Subcutaneous abdominal adipose tissue (tissue), 5 donors: ENCODE measurements at regions not wholly inside any gene's neighbourhood (a gene's known extent, or its start where the extent isn't known, plus 50 kb on each side); places are given as distances from the start of the nearest gene placed in this dataset.

ENCODE experiments used
- H3K27ac ChIP-seq: one replicate; pipeline ENCODE4 v1.7.0; 2013; ENCODE audit warnings: low read depth, mild to moderate bottlenecking, inconsistent platforms, low read length, moderate library complexity
- H3K27me3 ChIP-seq, 5 donors: one replicate each; pipeline ENCODE4 v1.7.0; 2013; ENCODE audit warnings: low read length in 5 of 5, inconsistent platforms in 1 of 5; ENCODE audit not compliant: control insufficient read depth in 5 of 5, insufficient read depth in 4 of 5
- H3K36me3 ChIP-seq, 5 donors: one replicate each; pipeline ENCODE4 v1.7.0; 2013; ENCODE audit warnings: low read length in 5 of 5; ENCODE audit not compliant: control insufficient read depth in 5 of 5, insufficient read depth in 5 of 5
- H3K4me1 ChIP-seq, 5 donors: one replicate each; pipeline ENCODE4 v1.7.0; 2013; ENCODE audit warnings: low read length in 5 of 5, mild to moderate bottlenecking in 3 of 5, moderate library complexity in 1 of 5; ENCODE audit not compliant: control insufficient read depth in 5 of 5, insufficient read depth in 5 of 5
- H3K4me3 ChIP-seq, 5 donors: one replicate each; pipeline ENCODE4 v1.7.0; 2013; ENCODE audit warnings: low read length in 5 of 5, low read depth in 1 of 5
- H3K9ac ChIP-seq, 5 donors: one replicate each; pipeline ENCODE4 v1.7.0; 2013; ENCODE audit warnings: low read length in 5 of 5, mild to moderate bottlenecking in 4 of 5, moderate library complexity in 3 of 5
- H3K9me3 ChIP-seq, 5 donors: one replicate each; pipeline ENCODE4 v1.7.0; 2013; ENCODE audit warnings: low read length in 5 of 5; ENCODE audit not compliant: control insufficient read depth in 5 of 5
- donor health status: healthy.
- donor health status: healthy.
- donor health status: healthy.
- donor health status: healthy.
- donor health status: healthy.

DNA sequence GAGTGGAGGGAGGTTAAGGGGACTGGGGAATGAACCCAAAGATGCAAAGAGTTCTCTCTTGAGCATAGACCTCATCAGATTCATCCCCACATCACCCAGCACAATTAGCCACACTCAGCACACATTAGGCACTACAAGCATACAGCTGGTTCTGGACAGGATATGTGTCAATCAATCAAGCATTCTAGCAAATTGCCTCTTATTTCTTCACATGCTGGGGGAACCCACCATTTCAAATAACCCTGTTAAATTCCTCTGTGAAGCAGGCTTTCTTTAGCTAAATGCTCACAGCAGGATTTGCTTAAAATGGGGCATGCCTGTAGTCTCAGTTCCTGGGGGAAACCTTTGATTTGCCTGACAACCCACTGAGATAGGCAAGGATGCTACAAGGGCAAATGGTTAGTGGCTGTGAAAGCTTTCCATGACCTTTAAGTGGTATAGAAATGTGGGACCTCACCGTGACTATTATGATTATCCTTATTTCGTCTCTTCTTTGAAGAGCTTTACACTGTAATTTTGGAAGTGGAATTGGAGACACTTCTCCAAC lies 193.4 kb upstream of the ZMIZ1 start:
- Histone ChIP-seq H3K27me3 (peaks cover 0 to 10% (median 0%) of the 10 kb centered on the region in 5 donors), H3K4me3 (no peak overlapping the region), H3K9me3 (peaks cover 0 to 9% (median 5%) of the 10 kb centered on the region in 5 donors), H3K9ac (no peak overlapping the region), H3K27ac (no peak overlapping the region), H3K36me3 (no peaks in the 10 kb centered on the region), H3K4me1 (peaks cover 0 to 9% (median 0%) of the 10 kb centered on the region in 5 donors)

DNA sequence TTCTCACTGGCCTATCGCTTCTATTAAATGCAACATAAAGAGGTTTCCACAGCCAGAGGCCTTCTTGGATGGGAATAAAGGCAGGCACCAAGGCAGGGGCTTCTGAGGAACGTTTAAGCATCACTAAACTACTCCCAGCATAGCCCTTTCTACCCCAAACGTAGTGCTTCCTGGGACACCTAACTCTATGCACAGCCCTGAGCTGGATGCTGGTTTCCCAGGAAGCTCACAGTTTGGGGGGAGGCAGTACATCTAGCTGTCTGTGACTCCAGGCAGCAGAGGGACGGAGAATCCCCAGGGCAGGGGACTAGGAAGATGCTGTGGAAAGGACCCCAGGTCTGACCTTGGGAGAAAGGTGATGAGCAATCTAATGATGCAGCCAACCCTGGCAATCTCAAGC lies 192.8 kb upstream of the ZMIZ1 start:
- H3K36me3 ChIP-seq: no peaks in the 10 kb centered on the region
- H3K27ac ChIP-seq: no peak overlapping the region
- H3K9me3 ChIP-seq: peaks cover 0 to 9% (median 5%) of the 10 kb centered on the region in 5 donors
- peaks cover 0 to 9% (median 0%) of the 10 kb centered on the region in 5 donors for H3K27me3 ChIP-seq
- H3K9ac ChIP-seq: no peak overlapping the region
- peaks cover 0 to 9% (median 0%) of the 10 kb centered on the region in 5 donors for H3K4me1 ChIP-seq
- H3K4me3 ChIP-seq: no peak overlapping the region

DNA sequence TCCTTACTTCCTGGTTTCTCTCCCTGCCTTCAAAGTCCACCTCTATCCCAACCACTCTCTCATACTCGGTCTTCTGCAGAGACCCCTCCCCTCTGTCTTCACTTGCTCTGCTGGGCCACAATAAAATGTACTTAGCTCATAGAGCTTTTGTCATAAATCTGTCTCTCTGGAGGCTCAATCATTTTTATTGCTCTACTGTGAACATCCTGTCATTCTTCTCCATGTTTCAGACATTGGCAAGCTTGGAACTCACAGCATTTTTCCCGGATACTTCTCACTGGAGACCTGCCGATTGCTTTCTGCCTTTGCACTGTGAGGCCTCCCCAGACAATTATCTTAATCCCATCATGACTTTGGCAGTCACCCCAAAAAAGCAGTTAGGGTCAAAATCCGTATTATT lies 192.3 kb upstream of the ZMIZ1 start:
- Histone ChIP-seq H3K4me3 (no peak overlapping the region), H3K4me1 (peaks cover 0 to 9% (median 0%) of the 10 kb centered on the region in 5 donors), H3K9me3 (peaks cover 0 to 9% (median 5%) of the 10 kb centered on the region in 5 donors), H3K36me3 (no peaks in the 10 kb centered on the region), H3K9ac (no peak overlapping the region), H3K27ac (no peak overlapping the region), H3K27me3 (peaks cover 0 to 4% (median 0%) of the 10 kb centered on the region in 5 donors)

DNA sequence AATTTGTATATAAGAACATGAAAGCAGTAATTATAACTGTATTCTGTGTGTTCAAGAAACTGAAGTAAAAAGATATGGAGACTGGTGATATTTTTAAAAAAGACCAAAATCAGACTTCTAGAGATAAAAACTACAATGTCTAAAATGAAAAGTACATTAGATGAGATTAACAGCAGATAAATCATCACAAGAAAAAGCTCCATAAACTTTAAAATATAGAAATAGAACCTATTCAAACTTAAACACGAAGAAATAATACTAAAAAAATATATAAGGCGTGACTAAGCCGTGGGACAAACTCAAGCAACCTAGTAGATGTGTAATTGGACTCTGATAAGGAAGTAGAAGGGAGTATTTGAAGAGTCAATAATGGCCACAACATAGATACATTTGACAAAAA lies 189.1 kb upstream of the ZMIZ1 start:
- Histone ChIP-seq H3K4me1 (peaks cover 0 to 9% (median 0%) of the 10 kb centered on the region in 5 donors), H3K36me3 (no peaks in the 10 kb centered on the region), H3K9me3 (peaks cover 0 to 9% (median 5%) of the 10 kb centered on the region in 5 donors), H3K4me3 (no peak overlapping the region), H3K27ac (no peak overlapping the region), H3K9ac (no peak overlapping the region), H3K27me3 (no peaks in the 10 kb centered on the region)

DNA sequence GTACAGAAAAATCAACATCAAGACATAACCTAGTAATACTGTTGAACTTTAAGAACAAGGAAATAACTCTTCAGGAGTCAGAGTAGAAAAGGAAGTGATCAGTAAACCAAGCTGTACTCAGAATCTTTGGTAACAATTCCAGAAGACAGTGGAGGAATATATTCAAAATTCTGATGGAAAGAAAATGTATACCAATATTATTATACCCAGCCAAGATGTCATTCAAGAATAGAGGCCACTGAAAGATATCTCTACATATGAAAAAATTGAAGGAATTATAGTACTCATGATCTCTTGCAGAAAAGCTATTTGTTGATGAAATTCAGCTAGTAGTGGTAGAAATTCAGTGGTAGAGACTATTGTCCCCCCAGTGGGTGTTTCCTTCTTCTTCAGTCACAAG lies 182.6 kb upstream of the ZMIZ1 start:
- Histone ChIP-seq H3K4me3 (no peak overlapping the region), H3K9ac (no peak overlapping the region), H3K9me3 (peaks cover 7 to 17% (median 11%) of the 10 kb centered on the region in 5 donors), H3K27me3 (no peaks in the 10 kb centered on the region), H3K4me1 (no peaks in the 10 kb centered on the region), H3K27ac (no peak overlapping the region), H3K36me3 (no peaks in the 10 kb centered on the region)

DNA sequence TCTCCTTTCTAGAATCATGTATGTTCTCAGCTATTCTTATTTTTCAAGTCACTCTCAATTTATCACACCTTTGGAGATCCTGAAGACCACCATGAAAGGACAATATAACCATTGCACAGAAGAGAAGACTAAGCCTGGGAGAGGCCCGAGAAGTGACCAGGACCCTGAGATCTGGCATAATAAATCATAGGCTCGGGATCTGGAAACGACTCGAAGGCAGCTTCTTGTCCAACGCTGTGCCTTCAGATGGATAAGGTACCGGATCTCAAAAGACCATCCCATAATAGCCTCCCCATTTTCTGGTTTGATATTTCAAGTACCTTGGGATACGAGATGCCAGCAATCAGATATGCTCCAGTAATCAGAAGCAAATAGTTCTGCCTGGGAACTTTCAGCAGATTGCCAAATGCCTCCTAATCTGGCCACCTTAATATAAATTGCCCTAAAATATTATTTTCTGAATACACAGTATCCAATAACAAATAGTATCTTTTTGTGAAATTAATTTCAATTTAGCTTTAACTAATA lies 179.2 kb upstream of the ZMIZ1 start:
- Histone ChIP-seq H3K9me3 (peaks cover 7 to 17% (median 11%) of the 10 kb centered on the region in 5 donors), H3K4me1 (no peaks in the 10 kb centered on the region), H3K9ac (no peak overlapping the region), H3K36me3 (no peaks in the 10 kb centered on the region), H3K27me3 (peaks cover 0 to 7% (median 0%) of the 10 kb centered on the region in 5 donors), H3K27ac (no peak overlapping the region), H3K4me3 (no peak overlapping the region)

DNA sequence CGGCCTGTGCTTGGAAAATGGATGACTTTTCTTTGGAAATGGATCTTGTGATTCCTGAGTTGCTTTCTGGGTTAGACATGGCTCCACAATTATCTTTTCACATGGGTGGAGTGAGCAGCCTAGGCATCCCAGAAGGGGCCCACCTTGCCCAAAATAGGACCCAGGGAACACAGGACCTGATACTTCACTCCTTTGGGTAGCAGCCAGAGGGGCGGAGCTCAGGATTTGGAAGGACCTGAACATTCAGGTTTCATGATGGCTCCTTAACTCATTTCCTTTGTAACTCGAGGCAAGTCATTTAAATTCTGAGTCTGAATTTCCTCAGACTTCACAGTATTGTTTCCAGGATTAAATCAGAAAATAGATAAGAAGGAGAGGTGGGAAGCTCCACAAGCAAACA lies 178.3 kb upstream of the ZMIZ1 start:
- Histone ChIP-seq H3K27ac (no peak overlapping the region), H3K9me3 (peaks cover 7 to 13% (median 10%) of the 10 kb centered on the region in 5 donors), H3K27me3 (peaks cover 0 to 8% (median 0%) of the 10 kb centered on the region in 5 donors), H3K36me3 (no peaks in the 10 kb centered on the region), H3K4me1 (no peaks in the 10 kb centered on the region), H3K4me3 (no peak overlapping the region), H3K9ac (no peak overlapping the region)

DNA sequence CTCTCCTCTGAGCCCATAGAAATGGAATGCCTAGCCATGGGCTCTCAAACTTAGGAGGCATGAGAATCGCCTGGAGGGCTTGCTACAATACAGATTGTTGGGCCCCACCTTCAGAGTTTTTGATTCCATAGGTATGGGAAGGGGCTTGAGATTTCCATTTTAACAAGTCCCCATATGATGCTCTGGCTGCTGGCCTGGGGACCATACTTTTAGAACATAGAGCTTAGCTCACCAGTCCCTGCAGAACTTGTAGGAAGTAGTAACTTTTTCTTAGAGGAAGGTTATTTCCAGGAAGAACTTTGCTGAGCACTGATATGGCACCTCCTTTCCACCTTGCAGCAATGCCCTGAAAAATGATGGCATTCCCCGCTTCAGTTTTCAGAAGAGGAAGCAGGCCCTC lies 177.0 kb upstream of the ZMIZ1 start:
- H3K4me1 ChIP-seq: no peaks in the 10 kb centered on the region
- peaks cover 0 to 1% (median 0%) of the 10 kb centered on the region in 5 donors for H3K9me3 ChIP-seq
- H3K4me3 ChIP-seq: no peak overlapping the region
- H3K27me3 ChIP-seq: peaks cover 0 to 8% (median 0%) of the 10 kb centered on the region in 5 donors
- H3K27ac ChIP-seq: no peak overlapping the region
- no peaks in the 10 kb centered on the region for H3K36me3 ChIP-seq
- H3K9ac ChIP-seq: no peak overlapping the region

DNA sequence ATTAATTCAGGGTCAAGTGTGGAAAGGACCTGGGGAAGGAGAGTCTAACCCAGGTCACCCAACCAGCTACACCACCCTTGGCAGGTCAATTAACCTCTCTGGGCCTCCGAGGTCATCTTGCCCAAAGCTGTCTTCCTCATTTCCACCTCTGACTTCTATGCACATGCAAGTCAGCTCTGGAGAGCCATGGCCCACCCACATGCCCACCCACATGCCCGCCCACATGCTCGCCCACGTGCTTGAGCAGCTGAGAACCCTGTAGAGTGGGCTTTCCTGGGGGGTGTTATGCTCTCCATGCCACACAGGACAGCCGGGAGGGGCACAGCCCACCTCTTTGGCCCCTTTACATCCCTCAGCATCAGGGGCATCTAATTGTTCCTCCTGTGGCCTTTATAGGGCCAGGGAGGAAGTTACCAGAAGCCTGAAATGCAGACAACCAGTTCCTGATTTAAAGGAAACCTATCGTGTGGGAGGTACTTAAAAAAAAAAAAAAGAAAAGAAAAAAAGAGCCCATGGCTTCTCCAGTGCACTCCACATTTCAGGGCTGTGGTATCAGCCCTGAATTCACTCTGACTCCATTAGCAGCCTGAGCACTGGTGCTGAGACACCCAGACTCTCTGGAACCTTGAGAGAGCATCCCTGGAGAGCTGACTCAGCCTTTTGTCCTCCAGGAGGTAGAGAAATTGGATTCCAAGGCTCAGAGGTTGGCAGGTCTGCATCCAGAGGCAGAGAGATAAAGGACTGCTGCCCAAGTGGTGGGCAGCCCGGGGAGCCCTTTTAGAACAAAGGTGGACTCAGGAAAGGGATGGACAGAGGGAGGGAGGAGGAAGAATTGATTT lies 176.2 kb upstream of the ZMIZ1 start:
- peaks cover 0 to 8% (median 0%) of the 10 kb centered on the region in 5 donors for H3K27me3 ChIP-seq
- no peaks in the 10 kb centered on the region for H3K9me3 ChIP-seq
- H3K4me1 ChIP-seq: no peaks in the 10 kb centered on the region
- no peak overlapping the region for H3K27ac ChIP-seq
- no peak overlapping the region for H3K9ac ChIP-seq
- no peak overlapping the region for H3K4me3 ChIP-seq
- H3K36me3 ChIP-seq: no peaks in the 10 kb centered on the region

DNA sequence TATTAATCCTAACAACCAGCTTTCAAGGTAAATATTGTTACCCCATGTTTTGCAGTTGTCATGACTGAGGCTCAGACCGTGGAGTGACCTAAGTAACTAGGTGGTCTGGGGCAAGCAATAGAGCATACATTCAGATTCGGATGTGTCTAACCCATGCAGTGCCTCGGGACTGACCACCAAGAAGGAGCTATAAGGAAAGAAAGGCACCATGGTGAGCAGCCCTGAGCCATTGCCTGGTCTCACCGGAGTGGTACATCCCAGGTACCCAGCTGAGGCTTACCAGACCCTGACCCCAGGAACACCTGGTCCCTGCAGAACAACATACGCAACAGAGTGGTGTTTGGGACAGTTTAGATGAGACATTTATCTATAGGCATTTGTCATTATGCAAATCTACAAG lies 175.5 kb upstream of the ZMIZ1 start:
- Histone ChIP-seq H3K9ac (no peak overlapping the region), H3K27me3 (peaks cover 0 to 8% (median 0%) of the 10 kb centered on the region in 5 donors)

More for the DNA sequence above, 175.5 kb upstream of the ZMIZ1 start:
- Histone ChIP-seq H3K36me3 (no peaks in the 10 kb centered on the region), H3K9me3 (no peaks in the 10 kb centered on the region), H3K27ac (no peak overlapping the region), H3K4me1 (no peaks in the 10 kb centered on the region), H3K4me3 (no peak overlapping the region)
